GM23338 (cell line): ENCODE measurements at regions not wholly inside any gene's neighbourhood (a gene's known extent, or its start where the extent isn't known, plus 50 kb on each side); places are given as distances from the start of the nearest gene placed in this dataset. TPM values are rescaled to one million over a fixed set of nuclear protein-coding genes. Genes with fewer than 3 reads are reported as not detected.
A peak's percentile ranks its signal among the peaks of the same experiment; 100 is the strongest.

ENCODE experiments used
- ATAC-seq: fragments of 200-7000 bp; cut with Tn5 transposase; 3 replicates; pipeline ENCODE4 v1.9.1; 2020
- DNase-seq: peaks from one replicate; pipeline ENCODE4 v3.0.0-alpha.2; 2015; ENCODE audit warnings: low spot score
- H2AFZ ChIP-seq: fragments of 200-600 bp; sonication (generic); 2 replicates; pipeline ENCODE4 v1.8.0; 2016; ENCODE audit warnings: antibody characterized with exemption, mild to moderate bottlenecking, moderate library complexity
- H3F3A ChIP-seq: fragments of 200-600 bp; sonication (generic); replicated peaks from 2 replicates; pipeline ENCODE4 v1.8.0; 2017; ENCODE audit warnings: antibody characterized with exemption, mixed run types, low read depth
- H3K27ac ChIP-seq: fragments of 200-600 bp; sonication (generic); 2 replicates; pipeline ENCODE4 v1.6.1; 2016; ENCODE audit warnings: low read depth
- H3K27me3 ChIP-seq: fragments of 200-600 bp; sonication (generic); 2 replicates; pipeline ENCODE4 v1.8.0; 2016; ENCODE audit warnings: mild to moderate bottlenecking, mixed run types, moderate library complexity; ENCODE audit not compliant: insufficient read depth
- H3K36me3 ChIP-seq: fragments of 200-600 bp; sonication (generic); 2 replicates; pipeline ENCODE4 v1.8.0; 2016; ENCODE audit warnings: mild to moderate bottlenecking; ENCODE audit not compliant: insufficient read depth
- H3K4me1 ChIP-seq: fragments of 200-600 bp; sonication (generic); 2 replicates; pipeline ENCODE4 v1.8.0; 2016; ENCODE audit warnings: mild to moderate bottlenecking, moderate library complexity; ENCODE audit not compliant: insufficient read depth
- H3K4me2 ChIP-seq: fragments of 200-600 bp; sonication (generic); 2 replicates; pipeline ENCODE4 v1.7.1; 2017; ENCODE audit warnings: mixed run types
- H3K4me3 ChIP-seq: fragments of 200-600 bp; sonication (generic); 2 replicates; pipeline ENCODE4 v1.6.1; 2016; ENCODE audit warnings: mixed run types
- H3K79me2 ChIP-seq: fragments of 200-600 bp; sonication (generic); replicated peaks from 2 replicates; pipeline ENCODE4 v1.8.0; 2017; ENCODE audit warnings: mild to moderate bottlenecking; ENCODE audit not compliant: insufficient read depth
- H3K9me2 ChIP-seq: fragments of 200-600 bp; sonication (generic); 2 replicates; pipeline ENCODE4 v1.8.0; 2017; ENCODE audit not compliant: insufficient read depth
- H4K20me1 ChIP-seq: fragments of 200-600 bp; sonication (generic); replicated peaks from 2 replicates; pipeline ENCODE4 v1.8.0; 2017; ENCODE audit warnings: mild to moderate bottlenecking; ENCODE audit not compliant: insufficient read depth
- H3K27ac Mint-ChIP-seq: 2 replicates; pipeline ENCODE4 v1.8.0; 2020; ENCODE audit warnings: inconsistent platforms, mild to moderate bottlenecking, moderate library complexity, mixed read lengths
- H3K27me3 Mint-ChIP-seq: 3 replicates; pipeline ENCODE4 v1.8.0; 2022; ENCODE audit warnings: low read depth, mild to moderate bottlenecking, moderate library complexity, mixed read lengths, inconsistent platforms; ENCODE audit not compliant: insufficient read depth, poor library complexity
- H3K36me3 Mint-ChIP-seq: 3 replicates; pipeline ENCODE4 v1.8.0; 2021; ENCODE audit warnings: low read depth, mild to moderate bottlenecking, inconsistent platforms, moderate library complexity, mixed read lengths
- H3K4me1 Mint-ChIP-seq: 3 replicates; pipeline ENCODE4 v1.8.0; 2020; ENCODE audit warnings: mild to moderate bottlenecking, inconsistent platforms, mixed read lengths
- H3K4me3 Mint-ChIP-seq: 3 replicates; pipeline ENCODE4 v1.8.0; 2021; ENCODE audit warnings: moderate library complexity, mild to moderate bottlenecking, inconsistent platforms, mixed read lengths
- H3K9me3 Mint-ChIP-seq: 3 replicates; pipeline ENCODE4 v1.8.0; 2020; ENCODE audit warnings: moderate library complexity, mild to moderate bottlenecking, inconsistent platforms, mixed read lengths
- CTCF ChIP-seq, 2 experiments: fragments of 200-600 bp in 1 of 2; sonication (generic) in 1 of 2; conservative IDR thresholded peaks; 2 replicates each; pipeline versions ENCODE4 v1.5.1 to v1.6.1; 2016 to 2017; ENCODE audit warnings: antibody characterized with exemption in 2 of 2, low read depth in 2 of 2, mild to moderate bottlenecking in 2 of 2, moderate library complexity in 1 of 2
- NANOG ChIP-seq: IDR thresholded peaks from 2 replicates; pipeline ENCODE4 v1.6.1; 2016; ENCODE audit warnings: antibody characterized with exemption, borderline replicate concordance
- microRNA-seq: library from miRNA; unstranded; fragments of <30 nt; microRNA quantifications from one replicate; pipeline ENCODE4, GENCODE V29; 2017
- small RNA-seq: library from RNA; depleted of rRNA; stranded (forward); fragments of <200 nt; gene quantifications from one replicate; pipeline ENCODE3, GENCODE V24; 2014; ENCODE audit warnings: low replicate concordance

GRCh38 chr13:99614465-99614885 is 113.2 kb downstream of the TM9SF2 start:
- peaks cover 6% of the 10 kb centered on the region for H3K27me3 Mint-ChIP-seq
- TF ChIP-seq CTCF (conservative IDR thresholded peaks at IDR 0.05; ENCODE audit: low read depth in 2 of 2): peak; percentile 36 to 68
- TF ChIP-seq NANOG: no peak
- no peak overlapping the region for H3K4me3 ChIP-seq
- no peaks in the 10 kb centered on the region for H3K27me3 ChIP-seq
- peaks cover 13% of the 10 kb centered on the region for H3K4me1 ChIP-seq
- H3K27ac Mint-ChIP-seq: no peak overlapping the region
- no peaks in the 10 kb centered on the region for H4K20me1 ChIP-seq
- H3K79me2 ChIP-seq: peaks cover 6% of the 10 kb centered on the region
- ATAC-seq (peak; percentile 84), DNase-seq (peak; percentile 66)
- H2AFZ ChIP-seq: no peak overlapping the region
- H3F3A ChIP-seq: peaks cover 14% of the 10 kb centered on the region
- H3K9me3 Mint-ChIP-seq: no peaks in the 10 kb centered on the region
- peaks cover 30% of the 10 kb centered on the region for H3K4me1 Mint-ChIP-seq
- no peak overlapping the region for H3K4me2 ChIP-seq
- no peak overlapping the region for H3K4me3 Mint-ChIP-seq
- no peak overlapping the region for H3K27ac ChIP-seq
- no peaks in the 10 kb centered on the region for H3K9me2 ChIP-seq
- H3K36me3 ChIP-seq: no peaks in the 10 kb centered on the region
- H3K36me3 Mint-ChIP-seq: peaks cover 5% of the 10 kb centered on the region; the same call in 2 of the 3 replicates

Small RNAs in the stretch of these regions (microRNA-seq; reads per million reads assigned to microRNA genes)
- not detected for gene MIR4306

Small RNAs in the stretch of these regions (small RNA-seq; reads per million reads assigned to genes)
- not detected for gene MIR4306
- gene RF00402: not detected
